HEK293T (cell line): ENCODE measurements at regions not wholly inside any gene's neighbourhood (a gene's known extent, or its start where the extent isn't known, plus 50 kb on each side); places are given as distances from the start of the nearest gene placed in this dataset.

ENCODE experiments used
- FOXM1 ChIP-seq: fragments of 450-650 bp; IDR thresholded peaks from 2 replicates; pipeline ENCODE4 v1.6.1; 2017; ENCODE audit warnings: mild to moderate bottlenecking, borderline replicate concordance
- SP1 ChIP-seq: fragments of 450-650 bp; IDR thresholded peaks from 2 replicates; pipeline ENCODE4 v1.6.1; 2017
- TF ChIP-seq, protein P1 (sequence below): fragments of 450-650 bp; IDR thresholded peaks from 2 replicates; pipeline ENCODE4 v1.6.1; 2016

GRCh38 chr6:159602431-159603041 is 90.5 kb downstream of the SOD2 start:
- TF ChIP-seq SP1 (no peak), FOXM1 (no peak)
- TF ChIP-seq, protein P1, sequence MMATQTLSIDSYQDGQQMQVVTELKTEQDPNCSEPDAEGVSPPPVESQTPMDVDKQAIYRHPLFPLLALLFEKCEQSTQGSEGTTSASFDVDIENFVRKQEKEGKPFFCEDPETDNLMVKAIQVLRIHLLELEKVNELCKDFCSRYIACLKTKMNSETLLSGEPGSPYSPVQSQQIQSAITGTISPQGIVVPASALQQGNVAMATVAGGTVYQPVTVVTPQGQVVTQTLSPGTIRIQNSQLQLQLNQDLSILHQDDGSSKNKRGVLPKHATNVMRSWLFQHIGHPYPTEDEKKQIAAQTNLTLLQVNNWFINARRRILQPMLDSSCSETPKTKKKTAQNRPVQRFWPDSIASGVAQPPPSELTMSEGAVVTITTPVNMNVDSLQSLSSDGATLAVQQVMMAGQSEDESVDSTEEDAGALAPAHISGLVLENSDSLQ, result no peak
